ENCODE measurements at regions not wholly inside any gene's neighbourhood (a gene's known extent, or its start where the extent isn't known, plus 50 kb on each side); places are given as distances from the start of the nearest gene placed in this dataset.

GRCh38 chr13:75050419-75051046, 431.4 kb downstream of the TBC1D4 start:
- no peak for DNase-seq
- Histone ChIP-seq H3K4me1 (ENCODE audit: control insufficient read depth in 1 of 2, insufficient read depth in 2 of 2, low read depth in 1 of 2, low read length in 1 of 2) (no peaks in the 10 kb centered on the region), H3K4me2 (no peak overlapping the region), H3K79me2 (ENCODE audit: insufficient read depth) (no peaks in the 10 kb centered on the region), H2AFZ (ENCODE audit: low read depth) (no peak overlapping the region), H3K36me3 (replicated peaks in 1 of 2; ENCODE audit: control insufficient read depth in 1 of 2, insufficient read depth in 2 of 2, low read length in 1 of 2) (no peaks in the 10 kb centered on the region), H3K9me2 (no peaks in the 10 kb centered on the region), H3K27ac (ENCODE audit: low read depth in 2 of 2, low read length in 1 of 2) (no peak overlapping the region), H3K9ac (no peak overlapping the region), H3K9me3 (no peaks in the 10 kb centered on the region), H3K27me3 (ENCODE audit: insufficient read depth) (no peaks in the 10 kb centered on the region), H4K20me1 (ENCODE audit: insufficient read depth) (no peaks in the 10 kb centered on the region), H3K4me3 (ENCODE audit: low read depth in 2 of 2, low read length in 1 of 2) (no peak overlapping the region), H3F3A (replicated peaks; ENCODE audit: insufficient read depth) (no peaks in the 10 kb centered on the region)
- ChIA-PET CTCF (interaction anchor here (0.6 to 1.1 kb wide), 2 partner anchors 9 to 469 kb away, joined by 3 to 4 read pairs; no protein-coding TSS in a partner anchor), POLR2A (no interaction called here)
- TF ChIP-seq EZH2phosphoT487 (IDR thresholded peaks at IDR 0.05; ENCODE audit: borderline replicate concordance, low read depth): no peak
- TF ChIP-seq GABPA (IDR thresholded peaks at IDR 0.05; ENCODE audit: low read depth): no peak
- TF ChIP-seq MXI1 (IDR thresholded peaks at IDR 0.05; ENCODE audit: low read depth, low read length): no peak
- TF ChIP-seq YY1 (IDR thresholded peaks at IDR 0.05; ENCODE audit: low read depth): no peak
- TF ChIP-seq RFX5 (IDR thresholded peaks at IDR 0.05; ENCODE audit: low read length): no peak
- TF ChIP-seq SMC3 (IDR thresholded peaks at IDR 0.05; ENCODE audit: low read depth, low read length): no peak
- 66% methylated on average over 5 of the region's 5 CpGs for WGBS (ENCODE audit: low lambda C conversion rate)

GRCh38 chr13:75049735-75050335, 432.1 kb downstream of the TBC1D4 start:
- TF ChIP-seq FOXM1 (IDR thresholded peaks at IDR 0.05; ENCODE audit: low read depth): no peak
- TF ChIP-seq NFIC (IDR thresholded peaks at IDR 0.05; ENCODE audit: borderline replicate concordance): no peak
- no peak for TF ChIP-seq GABPA (IDR thresholded peaks at IDR 0.05; ENCODE audit: low read depth)
- no peak for TF ChIP-seq RAD21 (IDR thresholded peaks at IDR 0.05; ENCODE audit: low read length)
- no peak for TF ChIP-seq EP300 (IDR thresholded peaks at IDR 0.05; ENCODE audit: borderline replicate concordance in 1 of 2, low read depth in 1 of 2, low read length in 1 of 2)
- no peak for TF ChIP-seq SMC3 (IDR thresholded peaks at IDR 0.05; ENCODE audit: low read depth, low read length)
- TF ChIP-seq CTCF (IDR thresholded peaks at IDR 0.05): no peak
- no peak for TF ChIP-seq ELF1 (IDR thresholded peaks at IDR 0.05)
- TF ChIP-seq EZH2phosphoT487 (IDR thresholded peaks at IDR 0.05; ENCODE audit: borderline replicate concordance, low read depth): no peak
- H3K9me3 ChIP-seq: no peaks in the 10 kb centered on the region
- ChIA-PET POLR2A (no interaction called here), CTCF (interaction anchor here (1.1 kb wide), 1 partner anchor 10 kb away, joined by 4 read pairs; no protein-coding TSS in a partner anchor)
- H2AFZ ChIP-seq (ENCODE audit: low read depth): no peak overlapping the region
- no peaks in the 10 kb centered on the region for H3K79me2 ChIP-seq (ENCODE audit: insufficient read depth)
- H3F3A ChIP-seq (replicated peaks; ENCODE audit: insufficient read depth): no peaks in the 10 kb centered on the region
- H3K4me3 ChIP-seq (ENCODE audit: low read depth in 2 of 2, low read length in 1 of 2): no peak overlapping the region
- no peak for DNase-seq
- H3K27ac ChIP-seq (ENCODE audit: low read depth in 2 of 2, low read length in 1 of 2): no peak overlapping the region
- H3K9me2 ChIP-seq: no peaks in the 10 kb centered on the region
- no peaks in the 10 kb centered on the region for H3K27me3 ChIP-seq (ENCODE audit: insufficient read depth)
- no peak overlapping the region for H3K9ac ChIP-seq
- H3K4me2 ChIP-seq: no peak overlapping the region
- no peaks in the 10 kb centered on the region for H3K36me3 ChIP-seq (replicated peaks in 1 of 2; ENCODE audit: control insufficient read depth in 1 of 2, insufficient read depth in 2 of 2, low read length in 1 of 2)
- 59% methylated on average over 3 of the region's 3 CpGs for WGBS (ENCODE audit: low lambda C conversion rate)
- no peaks in the 10 kb centered on the region for H4K20me1 ChIP-seq (ENCODE audit: insufficient read depth)
- no peaks in the 10 kb centered on the region for H3K4me1 ChIP-seq (ENCODE audit: control insufficient read depth in 1 of 2, insufficient read depth in 2 of 2, low read depth in 1 of 2, low read length in 1 of 2)
